ENCODE measurements at regions not wholly inside any gene's neighbourhood (a gene's known extent, or its start where the extent isn't known, plus 50 kb on each side); places are given as distances from the start of the nearest gene placed in this dataset.

- Histone ChIP-seq H2BK120ac (ENCODE audit: low read depth, low read length) (no peak overlapping the region), H3K9ac (ENCODE audit: low read depth, low read length) (no peak overlapping the region), H2BK20ac (ENCODE audit: low read depth, low read length) (no peak overlapping the region), H3K27ac (ENCODE audit: insufficient read depth, low read length) (no peak overlapping the region), H3K79me1 (ENCODE audit: low read depth in 1 of 2, low read length in 2 of 2) (no peaks in the 10 kb centered on the region), H4K91ac (ENCODE audit: insufficient read depth, low read depth, low read length) (no peak overlapping the region), H3K9me3 (ENCODE audit: control insufficient read depth, insufficient read depth, low read length) (peaks cover 12% of the 10 kb centered on the region), H3K4ac (ENCODE audit: low read depth, low read length) (no peak overlapping the region), H2BK15ac (ENCODE audit: low read depth, low read length) (no peak overlapping the region), H3K36me3 (ENCODE audit: control insufficient read depth, insufficient read depth, low read length) (no peaks in the 10 kb centered on the region), H2AFZ (replicated peaks; ENCODE audit: low read length, poor library complexity) (no peak overlapping the region), H3K14ac (replicated peaks; ENCODE audit: low read depth, low read length) (no peak overlapping the region), H2BK5ac (ENCODE audit: low read depth, low read length, poor library complexity, severe bottlenecking) (no peak overlapping the region), H2AK5ac (ENCODE audit: low read depth, low read length) (no peak overlapping the region), H3K4me2 (ENCODE audit: low read depth, low read length) (no peak overlapping the region), H4K20me1 (ENCODE audit: insufficient read depth, low read length) (no peaks in the 10 kb centered on the region), H3K23ac (ENCODE audit: low read depth, low read length) (no peak overlapping the region), H3K9me1 (ENCODE audit: insufficient read depth, low read length) (no peaks in the 10 kb centered on the region), H4K8ac (ENCODE audit: low read depth in 2 of 2, low read length in 2 of 2) (no peak overlapping the region), H4K5ac (ENCODE audit: low read depth, low read length) (no peak overlapping the region), H3K56ac (ENCODE audit: extremely low read depth, insufficient read depth, low read length) (no peak overlapping the region), H3K4me3 (ENCODE audit: insufficient read depth, low read depth, low read length) (no peak overlapping the region), H3K18ac (ENCODE audit: low read depth, low read length) (no peak overlapping the region), H2AK9ac (replicated peaks; ENCODE audit: low read depth, low read length, poor library complexity) (no peak overlapping the region), H3K4me1 (ENCODE audit: control insufficient read depth, insufficient read depth, low read length) (no peaks in the 10 kb centered on the region), H3K27me3 (ENCODE audit: control insufficient read depth, insufficient read depth, low read length) (no peaks in the 10 kb centered on the region)
- no TSS peak for BruUV-seq (replicated peaks)
- intact Hi-C loops (cut with micrococcal nuclease) (no loop called here), in situ Hi-C loops (cut with MboI; ENCODE audit: low sequenced_read_pairs) (no loop called here), dilution Hi-C loops (cut with HindIII; ENCODE audit: low sequenced_read_pairs, unreplicated experiment) (no loop called here)
- ChIA-PET POLR2A (ENCODE audit: unreplicated experiment) (no interaction called here), CTCF (no interaction called here)
- ATAC-seq (ENCODE audit: low read depth): no peak
- no CpG with 5 or more reads among the region's 1 CpG for WGBS, 2 experiments (ENCODE audit: extremely low coverage in 2 of 2, insufficient read length in 1 of 2)
- no peak for DNase-seq
- TF ChIP-seq MAFK (IDR thresholded peaks at IDR 0.05; ENCODE audit: low read depth, low read length) (no peak), CHD1 (IDR thresholded peaks at IDR 0.05; ENCODE audit: low read depth, low read length) (no peak), RAD21 (IDR thresholded peaks at IDR 0.05; ENCODE audit: low read length) (no peak), MXI1 (IDR thresholded peaks at IDR 0.05; ENCODE audit: borderline replicate concordance, low read depth, low read length) (no peak), POLR2A (IDR thresholded peaks at IDR 0.05; ENCODE audit: low read depth, low read length) (no peak), NFE2L2 (IDR thresholded peaks at IDR 0.05; ENCODE audit: low read depth, low read length) (no peak), BHLHE40 (IDR thresholded peaks at IDR 0.05; ENCODE audit: low read depth, low read length) (no peak), RFX5 (IDR thresholded peaks at IDR 0.05; ENCODE audit: low read depth, low read length) (no peak), FOS (IDR thresholded peaks at IDR 0.05; ENCODE audit: low read depth, low read length) (no peak), SMC3 (IDR thresholded peaks at IDR 0.05; ENCODE audit: low read depth, low read length) (no peak), RCOR1 (IDR thresholded peaks at IDR 0.05; ENCODE audit: insufficient replicate concordance, low read length) (no peak), CEBPB (IDR thresholded peaks at IDR 0.05; ENCODE audit: low read depth, low read length) (no peak)
- TF ChIP-seq, protein P1, sequence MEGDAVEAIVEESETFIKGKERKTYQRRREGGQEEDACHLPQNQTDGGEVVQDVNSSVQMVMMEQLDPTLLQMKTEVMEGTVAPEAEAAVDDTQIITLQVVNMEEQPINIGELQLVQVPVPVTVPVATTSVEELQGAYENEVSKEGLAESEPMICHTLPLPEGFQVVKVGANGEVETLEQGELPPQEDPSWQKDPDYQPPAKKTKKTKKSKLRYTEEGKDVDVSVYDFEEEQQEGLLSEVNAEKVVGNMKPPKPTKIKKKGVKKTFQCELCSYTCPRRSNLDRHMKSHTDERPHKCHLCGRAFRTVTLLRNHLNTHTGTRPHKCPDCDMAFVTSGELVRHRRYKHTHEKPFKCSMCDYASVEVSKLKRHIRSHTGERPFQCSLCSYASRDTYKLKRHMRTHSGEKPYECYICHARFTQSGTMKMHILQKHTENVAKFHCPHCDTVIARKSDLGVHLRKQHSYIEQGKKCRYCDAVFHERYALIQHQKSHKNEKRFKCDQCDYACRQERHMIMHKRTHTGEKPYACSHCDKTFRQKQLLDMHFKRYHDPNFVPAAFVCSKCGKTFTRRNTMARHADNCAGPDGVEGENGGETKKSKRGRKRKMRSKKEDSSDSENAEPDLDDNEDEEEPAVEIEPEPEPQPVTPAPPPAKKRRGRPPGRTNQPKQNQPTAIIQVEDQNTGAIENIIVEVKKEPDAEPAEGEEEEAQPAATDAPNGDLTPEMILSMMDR (conservative IDR thresholded peaks at IDR 0.05; ENCODE audit: low read depth, low read length): no peak
- TF ChIP-seq, protein P2, sequence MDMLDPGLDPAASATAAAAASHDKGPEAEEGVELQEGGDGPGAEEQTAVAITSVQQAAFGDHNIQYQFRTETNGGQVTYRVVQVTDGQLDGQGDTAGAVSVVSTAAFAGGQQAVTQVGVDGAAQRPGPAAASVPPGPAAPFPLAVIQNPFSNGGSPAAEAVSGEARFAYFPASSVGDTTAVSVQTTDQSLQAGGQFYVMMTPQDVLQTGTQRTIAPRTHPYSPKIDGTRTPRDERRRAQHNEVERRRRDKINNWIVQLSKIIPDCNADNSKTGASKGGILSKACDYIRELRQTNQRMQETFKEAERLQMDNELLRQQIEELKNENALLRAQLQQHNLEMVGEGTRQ (IDR thresholded peaks at IDR 0.05; ENCODE audit: low read depth, low read length): no peak
Observed at GRCh38 chr14:97970222-97970621, 1173.0 kb downstream of the VRK1 start.

Data from IMR-90 (cell line).